C4-2B (cell line): ENCODE measurements at regions not wholly inside any gene's neighbourhood (a gene's known extent, or its start where the extent isn't known, plus 50 kb on each side); places are given as distances from the start of the nearest gene placed in this dataset.
"Not testable (repeated sequence)": the region's sequence is repeated elsewhere in the genome, so short reads cannot be mapped to it uniquely, and the experiment has no call there.

Experiments
- H3K27ac ChIP-seq: fragments of 450-650 bp; 2 replicates; pipeline ENCODE4 v1.5.1; 2017
- CTCF ChIP-seq: fragments of 450-650 bp; conservative IDR thresholded peaks from 2 replicates; pipeline ENCODE4 v1.5.1; 2017; ENCODE audit warnings: mild to moderate bottlenecking
- ZFX ChIP-seq: fragments of 450-650 bp; IDR thresholded peaks from 2 replicates; pipeline ENCODE4 v1.6.1; 2017

GRCh38 chr15:96158938-96159337, 171.6 kb upstream of the NR2F2 start:
- TF ChIP-seq CTCF = no peak
- no peak for TF ChIP-seq ZFX
- H3K27ac ChIP-seq = no peak overlapping the region

- no peak for TF ChIP-seq ZFX
- no peak for TF ChIP-seq CTCF
- no peak overlapping the region for H3K27ac ChIP-seq
These were observed 170.2 kb upstream of the NR2F2 start for GRCh38 chr15:96160269-96160668.

- TF ChIP-seq CTCF = no peak
- TF ChIP-seq ZFX = no peak
- H3K27ac ChIP-seq = no peak overlapping the region
These were observed 169.7 kb upstream of the NR2F2 start for GRCh38 chr15:96160800-96161199.

GRCh38 chr15:96162322-96162721, 168.2 kb upstream of the NR2F2 start:
- no peak overlapping the region for H3K27ac ChIP-seq
- no peak for TF ChIP-seq ZFX
- no peak for TF ChIP-seq CTCF

- H3K27ac ChIP-seq = no peak overlapping the region
These were observed 165.4 kb upstream of the NR2F2 start for GRCh38 chr15:96165081-96165480.

GRCh38 chr15:96165775-96166174, 164.7 kb upstream of the NR2F2 start:
- TF ChIP-seq ZFX = no peak
- no peak overlapping the region for H3K27ac ChIP-seq

More at GRCh38 chr15:96165081-96165480, 165.4 kb upstream of the NR2F2 start:
- TF ChIP-seq ZFX (no peak), CTCF (no peak)

- no peak overlapping the region for H3K27ac ChIP-seq
- TF ChIP-seq ZFX = no peak
- no peak for TF ChIP-seq CTCF
These were observed 164.0 kb upstream of the NR2F2 start for GRCh38 chr15:96166223-96167200.

- not testable (repeated sequence) for H3K27ac ChIP-seq
These were observed 159.9 kb upstream of the NR2F2 start for GRCh38 chr15:96170616-96170978.
